ENCODE measurements at regions not wholly inside any gene's neighbourhood (a gene's known extent, or its start where the extent isn't known, plus 50 kb on each side); places are given as distances from the start of the nearest gene placed in this dataset.

DNA sequence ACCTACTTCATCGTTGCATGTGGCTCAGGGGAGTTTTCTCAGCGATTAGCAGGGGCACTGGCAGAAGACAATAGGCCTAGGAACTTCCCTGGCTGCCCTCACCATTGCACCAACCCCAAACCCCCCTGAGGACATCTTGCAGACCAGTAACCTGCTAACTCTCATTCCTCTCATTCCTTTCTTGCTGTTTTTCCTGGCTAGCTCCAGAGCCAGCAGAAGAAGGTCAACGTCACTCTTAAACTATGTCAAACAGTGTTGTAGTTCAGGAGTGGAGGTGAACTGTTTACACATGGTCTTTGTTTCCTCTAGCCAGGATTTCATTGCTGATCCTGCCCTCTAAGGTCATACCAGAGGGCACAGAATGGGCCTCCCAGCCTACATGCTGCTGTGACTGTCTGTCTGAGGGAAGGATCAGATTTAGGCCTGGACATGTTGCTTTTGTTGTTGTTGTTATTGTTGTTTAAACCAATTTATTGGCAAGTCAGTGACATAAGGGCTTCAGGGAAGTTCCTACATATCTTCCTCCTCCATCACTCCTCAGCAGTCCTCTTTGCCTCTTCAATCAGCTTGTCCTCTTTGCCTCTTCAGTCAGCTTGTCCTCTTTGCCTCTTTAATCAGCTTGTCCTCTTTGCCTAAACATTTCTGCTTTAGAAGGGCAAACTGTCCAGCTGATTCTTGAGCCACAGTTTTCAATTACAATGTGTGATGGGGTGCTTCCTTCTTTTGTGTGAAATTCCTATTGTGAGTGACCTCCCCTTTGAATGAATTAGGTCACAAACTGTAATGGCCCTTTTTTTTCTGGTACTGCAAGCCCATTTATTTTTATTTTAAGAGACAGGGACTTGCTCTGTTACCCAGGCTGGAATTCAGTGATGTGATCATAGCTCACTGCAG, 471.9 kb upstream of the TNP1 start (continued):
- TF ChIP-seq SIN3B (IDR thresholded peaks at IDR 0.05; ENCODE audit: low read length) = peak; percentile 43; the same call in 1 of the 2 replicates
- no peak for TF ChIP-seq SP140L (CRISPR knock-in tag; IDR thresholded peaks at IDR 0.05; ENCODE audit: borderline replicate concordance)
- no peak for TF ChIP-seq KDM4B (CRISPR knock-in tag; IDR thresholded peaks at IDR 0.05)
- TF ChIP-seq, protein P1, sequence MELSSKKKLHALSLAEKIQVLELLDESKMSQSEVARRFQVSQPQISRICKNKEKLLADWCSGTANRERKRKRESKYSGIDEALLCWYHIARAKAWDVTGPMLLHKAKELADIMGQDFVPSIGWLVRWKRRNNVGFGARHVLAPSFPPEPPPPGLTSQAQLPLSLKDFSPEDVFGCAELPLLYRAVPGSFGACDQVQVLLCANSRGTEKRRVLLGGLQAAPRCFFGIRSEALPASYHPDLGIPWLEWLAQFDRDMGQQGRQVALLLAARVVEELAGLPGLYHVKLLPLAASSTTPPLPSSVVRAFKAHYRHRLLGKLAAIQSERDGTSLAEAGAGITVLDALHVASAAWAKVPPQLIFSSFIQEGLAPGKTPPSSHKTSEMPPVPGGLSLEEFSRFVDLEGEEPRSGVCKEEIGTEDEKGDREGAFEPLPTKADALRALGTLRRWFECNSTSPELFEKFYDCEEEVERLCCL (CRISPR knock-in tag; IDR thresholded peaks at IDR 0.05; ENCODE audit: borderline replicate concordance) = no peak
- TF ChIP-seq ZNF496 (CRISPR knock-in tag; IDR thresholded peaks at IDR 0.05; ENCODE audit: insufficient replicate concordance) = no peak
- no peak for TF ChIP-seq AGO2 (optimal IDR thresholded peaks at IDR 0.05; ENCODE audit: low read depth, low read length)
- no peak for TF ChIP-seq GTF2F1 (IDR thresholded peaks at IDR 0.05; ENCODE audit: low read length)
- no peak for TF ChIP-seq ZNF678 (CRISPR knock-in tag; IDR thresholded peaks at IDR 0.05)
- TF ChIP-seq, protein P2, sequence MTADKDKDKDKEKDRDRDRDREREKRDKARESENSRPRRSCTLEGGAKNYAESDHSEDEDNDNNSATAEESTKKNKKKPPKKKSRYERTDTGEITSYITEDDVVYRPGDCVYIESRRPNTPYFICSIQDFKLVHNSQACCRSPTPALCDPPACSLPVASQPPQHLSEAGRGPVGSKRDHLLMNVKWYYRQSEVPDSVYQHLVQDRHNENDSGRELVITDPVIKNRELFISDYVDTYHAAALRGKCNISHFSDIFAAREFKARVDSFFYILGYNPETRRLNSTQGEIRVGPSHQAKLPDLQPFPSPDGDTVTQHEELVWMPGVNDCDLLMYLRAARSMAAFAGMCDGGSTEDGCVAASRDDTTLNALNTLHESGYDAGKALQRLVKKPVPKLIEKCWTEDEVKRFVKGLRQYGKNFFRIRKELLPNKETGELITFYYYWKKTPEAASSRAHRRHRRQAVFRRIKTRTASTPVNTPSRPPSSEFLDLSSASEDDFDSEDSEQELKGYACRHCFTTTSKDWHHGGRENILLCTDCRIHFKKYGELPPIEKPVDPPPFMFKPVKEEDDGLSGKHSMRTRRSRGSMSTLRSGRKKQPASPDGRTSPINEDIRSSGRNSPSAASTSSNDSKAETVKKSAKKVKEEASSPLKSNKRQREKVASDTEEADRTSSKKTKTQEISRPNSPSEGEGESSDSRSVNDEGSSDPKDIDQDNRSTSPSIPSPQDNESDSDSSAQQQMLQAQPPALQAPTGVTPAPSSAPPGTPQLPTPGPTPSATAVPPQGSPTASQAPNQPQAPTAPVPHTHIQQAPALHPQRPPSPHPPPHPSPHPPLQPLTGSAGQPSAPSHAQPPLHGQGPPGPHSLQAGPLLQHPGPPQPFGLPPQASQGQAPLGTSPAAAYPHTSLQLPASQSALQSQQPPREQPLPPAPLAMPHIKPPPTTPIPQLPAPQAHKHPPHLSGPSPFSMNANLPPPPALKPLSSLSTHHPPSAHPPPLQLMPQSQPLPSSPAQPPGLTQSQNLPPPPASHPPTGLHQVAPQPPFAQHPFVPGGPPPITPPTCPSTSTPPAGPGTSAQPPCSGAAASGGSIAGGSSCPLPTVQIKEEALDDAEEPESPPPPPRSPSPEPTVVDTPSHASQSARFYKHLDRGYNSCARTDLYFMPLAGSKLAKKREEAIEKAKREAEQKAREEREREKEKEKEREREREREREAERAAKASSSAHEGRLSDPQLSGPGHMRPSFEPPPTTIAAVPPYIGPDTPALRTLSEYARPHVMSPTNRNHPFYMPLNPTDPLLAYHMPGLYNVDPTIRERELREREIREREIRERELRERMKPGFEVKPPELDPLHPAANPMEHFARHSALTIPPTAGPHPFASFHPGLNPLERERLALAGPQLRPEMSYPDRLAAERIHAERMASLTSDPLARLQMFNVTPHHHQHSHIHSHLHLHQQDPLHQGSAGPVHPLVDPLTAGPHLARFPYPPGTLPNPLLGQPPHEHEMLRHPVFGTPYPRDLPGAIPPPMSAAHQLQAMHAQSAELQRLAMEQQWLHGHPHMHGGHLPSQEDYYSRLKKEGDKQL (CRISPR knock-in tag; IDR thresholded peaks at IDR 0.05; ENCODE audit: low read depth) = peak; percentile 85; the same call in 1 of the 2 replicates
- peak; percentile 24; the same call in 1 of the 2 replicates for TF ChIP-seq ZFP82 (CRISPR knock-in tag; IDR thresholded peaks at IDR 0.05; ENCODE audit: borderline replicate concordance)
- TF ChIP-seq HOXA3 (CRISPR knock-in tag; IDR thresholded peaks at IDR 0.05) = peak; percentile 88
- TF ChIP-seq ETS1 (CRISPR knock-in tag; IDR thresholded peaks at IDR 0.05) = no peak
- TF ChIP-seq ZNF652 (CRISPR knock-in tag; IDR thresholded peaks at IDR 0.05; ENCODE audit: borderline replicate concordance, low read depth) = peak; percentile 41; the same call in 1 of the 2 replicates
- no peak for TF ChIP-seq ZNF841 (CRISPR knock-in tag; IDR thresholded peaks at IDR 0.05; ENCODE audit: borderline replicate concordance)
- 0 out of 2 replicates have a peak, but pooled peaks have one; percentile 60 for TF ChIP-seq TP53 (CRISPR knock-in tag; conservative IDR thresholded peaks at IDR 0.05)
- no peak for TF ChIP-seq HOXA7 (CRISPR knock-in tag; IDR thresholded peaks at IDR 0.05)
- no peak for TF ChIP-seq ZNF530 (CRISPR knock-in tag; IDR thresholded peaks at IDR 0.05; ENCODE audit: low read depth)
- peak; percentile 84 for TF ChIP-seq ZBTB21 (CRISPR knock-in tag; IDR thresholded peaks at IDR 0.05)
- TF ChIP-seq ZFAT (CRISPR knock-in tag; conservative IDR thresholded peaks at IDR 0.05) = no peak
- TF ChIP-seq, protein P3, sequence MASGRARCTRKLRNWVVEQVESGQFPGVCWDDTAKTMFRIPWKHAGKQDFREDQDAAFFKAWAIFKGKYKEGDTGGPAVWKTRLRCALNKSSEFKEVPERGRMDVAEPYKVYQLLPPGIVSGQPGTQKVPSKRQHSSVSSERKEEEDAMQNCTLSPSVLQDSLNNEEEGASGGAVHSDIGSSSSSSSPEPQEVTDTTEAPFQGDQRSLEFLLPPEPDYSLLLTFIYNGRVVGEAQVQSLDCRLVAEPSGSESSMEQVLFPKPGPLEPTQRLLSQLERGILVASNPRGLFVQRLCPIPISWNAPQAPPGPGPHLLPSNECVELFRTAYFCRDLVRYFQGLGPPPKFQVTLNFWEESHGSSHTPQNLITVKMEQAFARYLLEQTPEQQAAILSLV (CRISPR knock-in tag; IDR thresholded peaks at IDR 0.05; ENCODE audit: borderline replicate concordance) = peak; percentile 68; the same call in 1 of the 2 replicates
- TF ChIP-seq ZNF12 (CRISPR knock-in tag; IDR thresholded peaks at IDR 0.05) = peak; percentile 92
